ENCODE measurements at regions not wholly inside any gene's neighbourhood (a gene's known extent, or its start where the extent isn't known, plus 50 kb on each side); places are given as distances from the start of the nearest gene placed in this dataset.

DNA sequence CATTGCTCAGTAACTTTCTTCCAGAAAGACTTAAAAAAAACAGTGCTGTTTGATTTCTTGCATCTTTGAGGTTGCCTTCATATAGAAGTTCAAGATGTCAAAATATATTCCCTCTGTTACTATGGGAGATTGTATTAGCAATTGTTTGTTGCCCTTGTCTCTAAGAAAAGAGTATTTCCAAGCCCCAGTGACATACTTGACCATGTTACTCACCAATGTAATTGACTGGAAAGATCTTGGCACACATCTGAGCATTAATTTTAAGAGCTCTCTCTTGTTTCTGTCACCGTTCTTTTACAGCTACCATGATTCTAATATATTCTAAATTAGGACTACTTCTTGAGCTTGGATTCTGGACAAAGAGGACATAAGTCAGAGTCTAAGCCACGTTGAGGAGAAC lies 902.7 kb upstream of the EPHA5 start:
- no peaks in the 10 kb centered on the region for H3K9me3 ChIP-seq
- H3K27ac ChIP-seq, result no peak overlapping the region
- 49 to 69% (median 55%) methylated on average over 2 of the region's 2 CpGs for WGBS, 5 donors
- H3K4me1 ChIP-seq, result no peaks in the 10 kb centered on the region
- no peaks in the 10 kb centered on the region for H3K36me3 ChIP-seq
- H3K27me3 ChIP-seq (replicated peaks in 1 of 7), result no peaks in the 10 kb centered on the region
- TF ChIP-seq POLR2AphosphoS5 (IDR thresholded peaks at IDR 0.05) (no peak), POLR2A (IDR thresholded peaks at IDR 0.05) (no peak)
- TF ChIP-seq, protein P1, sequence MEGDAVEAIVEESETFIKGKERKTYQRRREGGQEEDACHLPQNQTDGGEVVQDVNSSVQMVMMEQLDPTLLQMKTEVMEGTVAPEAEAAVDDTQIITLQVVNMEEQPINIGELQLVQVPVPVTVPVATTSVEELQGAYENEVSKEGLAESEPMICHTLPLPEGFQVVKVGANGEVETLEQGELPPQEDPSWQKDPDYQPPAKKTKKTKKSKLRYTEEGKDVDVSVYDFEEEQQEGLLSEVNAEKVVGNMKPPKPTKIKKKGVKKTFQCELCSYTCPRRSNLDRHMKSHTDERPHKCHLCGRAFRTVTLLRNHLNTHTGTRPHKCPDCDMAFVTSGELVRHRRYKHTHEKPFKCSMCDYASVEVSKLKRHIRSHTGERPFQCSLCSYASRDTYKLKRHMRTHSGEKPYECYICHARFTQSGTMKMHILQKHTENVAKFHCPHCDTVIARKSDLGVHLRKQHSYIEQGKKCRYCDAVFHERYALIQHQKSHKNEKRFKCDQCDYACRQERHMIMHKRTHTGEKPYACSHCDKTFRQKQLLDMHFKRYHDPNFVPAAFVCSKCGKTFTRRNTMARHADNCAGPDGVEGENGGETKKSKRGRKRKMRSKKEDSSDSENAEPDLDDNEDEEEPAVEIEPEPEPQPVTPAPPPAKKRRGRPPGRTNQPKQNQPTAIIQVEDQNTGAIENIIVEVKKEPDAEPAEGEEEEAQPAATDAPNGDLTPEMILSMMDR (IDR thresholded peaks at IDR 0.05 in 8 of 11, conservative IDR thresholded peaks at IDR 0.05 in 3 of 11), result no peak
- H3K4me3 ChIP-seq, result no peak overlapping the region
- no peak for DNase-seq
- intact Hi-C loops (cut with DNase I; ENCODE audit: low total_unique reads), result no loop called here

DNA sequence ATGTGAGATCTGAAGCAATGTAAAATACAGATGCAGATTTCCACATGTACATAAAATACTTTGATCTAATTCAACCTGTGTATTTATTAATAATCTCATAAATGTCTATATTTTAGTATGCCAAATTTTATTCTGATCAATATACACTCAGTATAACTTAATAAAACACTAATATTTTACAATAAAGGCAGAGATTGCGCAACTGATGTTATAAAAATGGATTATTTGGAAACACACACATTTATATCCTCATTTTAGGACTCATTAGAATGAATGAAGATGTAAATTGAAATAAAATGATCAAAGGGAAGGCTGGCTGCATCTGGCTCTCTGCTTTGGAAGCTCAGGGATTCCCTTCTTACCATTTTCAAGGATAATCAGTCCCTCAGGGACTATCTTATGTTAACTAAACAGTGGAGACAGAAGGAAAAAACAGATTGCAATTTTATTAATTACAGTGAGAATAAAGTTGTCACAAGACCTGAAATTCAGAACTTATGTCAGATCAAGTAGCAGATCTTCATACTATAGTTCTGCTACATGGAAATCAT lies 900.9 kb upstream of the EPHA5 start:
- TF ChIP-seq POLR2AphosphoS5 (IDR thresholded peaks at IDR 0.05) (no peak), POLR2A (IDR thresholded peaks at IDR 0.05) (no peak)
- TF ChIP-seq, protein P1 (IDR thresholded peaks at IDR 0.05 in 8 of 11, conservative IDR thresholded peaks at IDR 0.05 in 3 of 11), result no peak
- Histone ChIP-seq H3K9me3 (no peaks in the 10 kb centered on the region), H3K36me3 (no peaks in the 10 kb centered on the region), H3K27ac (no peak overlapping the region), H3K27me3 (replicated peaks in 1 of 7) (no peaks in the 10 kb centered on the region), H3K4me3 (no peak overlapping the region), H3K4me1 (no peaks in the 10 kb centered on the region)
- DNase-seq, result no peak
- WGBS, 5 donors, result 58 to 72% (median 69%) methylated on average over 1 of the region's 1 CpG
- intact Hi-C loops (cut with DNase I; ENCODE audit: low total_unique reads), result no loop called here

DNA sequence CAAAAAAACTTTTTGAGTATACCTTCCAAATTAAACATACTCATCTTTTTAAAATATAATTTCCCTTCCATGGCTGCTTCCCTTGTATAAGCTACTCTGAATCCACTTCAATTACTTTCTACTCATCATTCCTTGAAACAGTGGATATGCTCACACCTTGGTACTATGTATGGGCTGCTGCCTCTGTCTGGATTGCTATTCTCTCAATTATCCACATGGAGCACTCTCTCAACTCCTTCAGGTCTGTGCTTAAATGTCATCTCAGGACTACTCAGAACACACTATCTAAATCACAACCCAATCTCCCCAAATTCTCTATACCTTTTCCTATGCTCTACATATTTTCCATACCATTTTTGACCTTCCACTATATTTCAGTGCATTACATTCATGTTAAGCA lies 898.9 kb upstream of the EPHA5 start:
- H3K27me3 ChIP-seq (replicated peaks in 1 of 7), result no peaks in the 10 kb centered on the region
- intact Hi-C loops (cut with DNase I; ENCODE audit: low total_unique reads), result no loop called here
- no peaks in the 10 kb centered on the region for H3K36me3 ChIP-seq
- no peak overlapping the region for H3K27ac ChIP-seq
- no peaks in the 10 kb centered on the region for H3K4me1 ChIP-seq
- no peak overlapping the region for H3K4me3 ChIP-seq
- TF ChIP-seq POLR2AphosphoS5 (IDR thresholded peaks at IDR 0.05), result no peak
- TF ChIP-seq, protein P1 (IDR thresholded peaks at IDR 0.05 in 8 of 11, conservative IDR thresholded peaks at IDR 0.05 in 3 of 11), result no peak
- TF ChIP-seq POLR2A (IDR thresholded peaks at IDR 0.05), result no peak
- no peaks in the 10 kb centered on the region for H3K9me3 ChIP-seq
- no peak for DNase-seq

DNA sequence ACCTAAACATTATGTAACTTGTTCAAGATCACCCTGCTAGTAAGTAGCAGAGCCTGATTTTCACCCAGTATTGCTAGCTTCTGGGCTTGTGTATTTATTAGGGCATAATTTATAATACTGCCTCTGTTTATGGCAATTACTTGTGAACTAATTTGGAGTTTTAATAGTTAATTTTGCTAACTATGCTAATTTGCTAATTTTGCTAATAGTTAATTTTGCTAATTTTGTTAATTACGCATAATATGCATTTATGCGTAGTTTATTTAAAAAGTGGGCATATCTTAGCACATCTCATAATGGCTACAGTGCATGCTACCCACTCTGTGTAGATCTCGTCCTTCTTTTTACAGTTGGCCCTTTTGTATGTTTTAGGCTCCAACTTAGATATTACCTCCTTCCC lies 898.1 kb upstream of the EPHA5 start:
- Histone ChIP-seq H3K9me3 (no peaks in the 10 kb centered on the region), H3K27me3 (replicated peaks in 1 of 7) (no peaks in the 10 kb centered on the region), H3K4me3 (no peak overlapping the region), H3K27ac (no peak overlapping the region), H3K36me3 (no peaks in the 10 kb centered on the region), H3K4me1 (no peaks in the 10 kb centered on the region)
- no peak for DNase-seq
- intact Hi-C loops (cut with DNase I; ENCODE audit: low total_unique reads), result no loop called here
- 59 to 86% (median 74%) methylated on average over 3 of the region's 3 CpGs for WGBS, 5 donors
- TF ChIP-seq POLR2AphosphoS5 (IDR thresholded peaks at IDR 0.05) (no peak), POLR2A (IDR thresholded peaks at IDR 0.05) (no peak)
- TF ChIP-seq, protein P1 (IDR thresholded peaks at IDR 0.05 in 8 of 11, conservative IDR thresholded peaks at IDR 0.05 in 3 of 11), result no peak
